Trophoblast cell (in vitro differentiated cells and primary cell): ENCODE measurements at regions not wholly inside any gene's neighbourhood (a gene's known extent, or its start where the extent isn't known, plus 50 kb on each side); places are given as distances from the start of the nearest gene placed in this dataset.

ENCODE experiments used
- DNase-seq, 2 donors: peaks; one replicate each; pipeline ENCODE4 v3.0.0-alpha.2; 2016
- H2AFZ ChIP-seq: 2 replicates; pipeline ENCODE4 v1.6.1; 2013; ENCODE audit warnings: low read length, moderate library complexity, mild to moderate bottlenecking; ENCODE audit not compliant: insufficient read depth, poor library complexity
- H2AK5ac ChIP-seq: 2 replicates; pipeline ENCODE4 v1.6.1; 2013; ENCODE audit warnings: mild to moderate bottlenecking, low read length
- H2BK120ac ChIP-seq: 2 replicates; pipeline ENCODE4 v1.6.1; 2013; ENCODE audit warnings: low read length, mild to moderate bottlenecking, moderate library complexity; ENCODE audit not compliant: insufficient read depth, poor library complexity
- H2BK12ac ChIP-seq: 2 replicates; pipeline ENCODE4 v1.6.1; 2013; ENCODE audit warnings: mild to moderate bottlenecking, low read length, moderate library complexity
- H2BK5ac ChIP-seq: 2 replicates; pipeline ENCODE4 v1.6.1; 2013; ENCODE audit warnings: low read length, low read depth, moderate library complexity, mild to moderate bottlenecking; ENCODE audit not compliant: poor library complexity
- H3K14ac ChIP-seq: 2 replicates; pipeline ENCODE4 v1.6.1; 2013; ENCODE audit warnings: mild to moderate bottlenecking, low read length
- H3K18ac ChIP-seq: 2 replicates; pipeline ENCODE4 v1.6.1; 2013; ENCODE audit warnings: mild to moderate bottlenecking, low read length
- H3K23ac ChIP-seq: 2 replicates; pipeline ENCODE4 v1.6.1; 2013; ENCODE audit warnings: low read length
- H3K27ac ChIP-seq: 2 replicates; pipeline ENCODE4 v1.5.1; 2013; ENCODE audit warnings: low read depth, mild to moderate bottlenecking, inconsistent platforms, low read length, moderate library complexity
- H3K27me3 ChIP-seq: 2 replicates; pipeline ENCODE4 v1.6.1; 2013; ENCODE audit warnings: inconsistent platforms, mild to moderate bottlenecking, low read length, moderate library complexity; ENCODE audit not compliant: insufficient read depth
- H3K36me3 ChIP-seq, 2 experiments: 1 replicate in 1 of 2; 2 replicates in 1 of 2; pipeline ENCODE4 v1.6.1; 2013; ENCODE audit warnings: low read length in 2 of 2, mild to moderate bottlenecking in 2 of 2, moderate library complexity in 1 of 2; ENCODE audit not compliant: insufficient read depth in 2 of 2, control insufficient read depth in 1 of 2
- H3K4ac ChIP-seq: 2 replicates; pipeline ENCODE4 v1.6.1; 2013; ENCODE audit warnings: low read depth, mild to moderate bottlenecking, low read length, moderate library complexity
- H3K4me1 ChIP-seq, 2 experiments: 1 replicate in 1 of 2; 2 replicates in 1 of 2; pipeline ENCODE4 v1.6.1; 2013; ENCODE audit warnings: low read length in 2 of 2, mild to moderate bottlenecking in 2 of 2, moderate library complexity in 1 of 2; ENCODE audit not compliant: insufficient read depth in 2 of 2, control insufficient read depth in 1 of 2
- H3K4me2 ChIP-seq: 2 replicates; pipeline ENCODE4 v1.6.1; 2013; ENCODE audit warnings: inconsistent platforms, mild to moderate bottlenecking, low read length, moderate library complexity
- H3K4me3 ChIP-seq: 2 replicates; pipeline ENCODE4 v1.5.1; 2013; ENCODE audit warnings: mild to moderate bottlenecking, low read depth, low read length, inconsistent platforms
- H3K79me1 ChIP-seq: one replicate; pipeline ENCODE4 v1.6.1; 2013; ENCODE audit warnings: low read length
- H3K79me2 ChIP-seq: 2 replicates; pipeline ENCODE4 v1.6.1; 2013; ENCODE audit warnings: low read length, mild to moderate bottlenecking; ENCODE audit not compliant: control insufficient read depth, insufficient read depth, poor library complexity
- H3K9ac ChIP-seq: 2 replicates; pipeline ENCODE4 v1.6.1; 2013; ENCODE audit warnings: mild to moderate bottlenecking, low read length
- H3K9me3 ChIP-seq: 2 replicates; pipeline ENCODE4 v1.6.1; 2013; ENCODE audit warnings: low read depth, mild to moderate bottlenecking, control low read depth, inconsistent platforms, low read length; ENCODE audit not compliant: insufficient read depth
- H4K12ac ChIP-seq: 2 replicates; pipeline ENCODE4 v1.6.1; 2013; ENCODE audit warnings: low read depth, mild to moderate bottlenecking, low read length, moderate library complexity
- H4K8ac ChIP-seq: 2 replicates; pipeline ENCODE4 v1.6.1; 2013; ENCODE audit warnings: low read depth, mild to moderate bottlenecking, low read length, moderate library complexity
- H4K91ac ChIP-seq: one replicate; pipeline ENCODE4 v1.6.1; 2013; ENCODE audit warnings: low read depth, mild to moderate bottlenecking, low read length, moderate library complexity
- WGBS: extraction: QIAGEN DNeasy Blood & Tissue Kit; methylation state at CpG from one replicate; pipeline ENCODE4 v1.1.7; 2013; ENCODE audit warnings: missing lambda C conversion rate; ENCODE audit not compliant: insufficient read length, insufficient coverage; ENCODE audit errors: extremely low coverage; 5-methylcytosine and 5-hydroxymethylcytosine counted together

DNA sequence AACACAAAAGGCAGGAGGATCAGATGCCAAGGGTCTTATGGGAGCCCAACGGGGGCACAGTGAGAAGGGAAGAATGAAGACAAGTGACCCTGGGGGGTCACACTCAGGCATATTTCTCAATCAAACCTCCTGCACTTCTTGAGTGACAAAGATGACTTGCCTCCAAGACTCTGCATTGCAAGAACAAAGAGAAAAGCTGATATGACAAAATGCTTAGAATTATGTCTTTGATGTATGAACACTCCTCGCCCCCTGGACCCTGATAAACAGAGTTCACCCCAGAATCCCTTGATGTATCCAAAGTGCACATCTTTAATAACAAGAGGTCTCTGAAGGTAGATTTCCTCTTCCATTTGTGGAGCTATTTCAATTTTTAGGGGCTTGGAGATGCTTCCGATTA is 146.5 kb downstream of the C5orf15 start:
- Histone ChIP-seq H3K9me3 (peaks cover 4% of the 10 kb centered on the region), H3K4me3 (no peak overlapping the region), H3K79me2 (no peaks in the 10 kb centered on the region), H2BK5ac (no peak overlapping the region), H3K36me3 (no peaks in the 10 kb centered on the region), H3K4ac (no peak overlapping the region), H3K4me2 (no peak overlapping the region), H3K27ac (no peak overlapping the region), H3K4me1 (no peaks in the 10 kb centered on the region), H2AK5ac (no peak overlapping the region), H2BK12ac (no peak overlapping the region), H3K27me3 (no peaks in the 10 kb centered on the region), H2BK120ac (no peak overlapping the region), H4K12ac (no peak overlapping the region), H3K23ac (no peak overlapping the region), H3K9ac (no peak overlapping the region), H4K91ac (no peak overlapping the region), H4K8ac (no peak overlapping the region), H3K18ac (no peak overlapping the region), H3K14ac (no peak overlapping the region), H3K79me1 (no peaks in the 10 kb centered on the region), H2AFZ (no peak overlapping the region)
- WGBS, result no CpG with 5 or more reads among the region's 3 CpGs
- no peak for DNase-seq

- Histone ChIP-seq H3K23ac (no peak overlapping the region), H3K4me3 (no peak overlapping the region), H4K91ac (no peak overlapping the region), H2BK5ac (no peak overlapping the region), H3K9ac (no peak overlapping the region), H4K12ac (no peak overlapping the region), H3K27ac (no peak overlapping the region), H3K4me1 (no peaks in the 10 kb centered on the region), H3K79me2 (no peaks in the 10 kb centered on the region), H3K14ac (no peak overlapping the region), H2BK120ac (no peak overlapping the region), H2AFZ (no peak overlapping the region), H2BK12ac (no peak overlapping the region), H2AK5ac (no peak overlapping the region), H3K36me3 (no peaks in the 10 kb centered on the region), H3K18ac (no peak overlapping the region), H3K4ac (no peak overlapping the region), H3K4me2 (no peak overlapping the region), H3K79me1 (no peaks in the 10 kb centered on the region), H3K27me3 (no peaks in the 10 kb centered on the region), H3K9me3 (peaks cover 4% of the 10 kb centered on the region), H4K8ac (no peak overlapping the region)
- WGBS, result no CpG with 5 or more reads among the region's 2 CpGs
- no peak for DNase-seq
Observed at GRCh38 chr5:133821311-133821741, 147.1 kb downstream of the C5orf15 start.

DNA sequence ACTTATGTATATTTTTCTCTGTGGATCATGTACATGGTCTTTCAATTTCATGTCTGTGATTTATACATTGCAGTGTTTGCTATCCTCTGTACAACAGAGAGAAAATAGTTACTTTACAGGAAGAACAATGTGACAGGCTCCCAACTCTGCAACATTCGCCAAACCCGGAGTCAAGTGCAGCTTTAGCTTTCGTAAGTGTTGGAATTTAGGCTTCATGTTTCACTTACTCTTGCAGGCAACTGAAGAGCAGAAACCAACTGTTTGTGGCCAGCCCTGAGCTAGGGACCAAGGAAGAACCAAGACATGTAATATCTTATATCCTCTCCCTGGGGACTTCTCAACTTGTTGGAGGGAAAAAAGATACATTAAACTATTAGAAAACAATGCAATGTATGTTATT is 147.9 kb downstream of the C5orf15 start:
- H4K8ac ChIP-seq, result no peak overlapping the region
- no peak overlapping the region for H3K4me2 ChIP-seq
- no peak overlapping the region for H2AK5ac ChIP-seq
- no peaks in the 10 kb centered on the region for H3K79me2 ChIP-seq
- no peak overlapping the region for H4K12ac ChIP-seq
- H3K27ac ChIP-seq, result no peak overlapping the region
- H3K18ac ChIP-seq, result no peak overlapping the region
- no peak overlapping the region for H3K14ac ChIP-seq
- no peak overlapping the region for H3K23ac ChIP-seq
- no peak overlapping the region for H2BK5ac ChIP-seq
- peaks cover 1% of the 10 kb centered on the region for H3K9me3 ChIP-seq
- no peaks in the 10 kb centered on the region for H3K36me3 ChIP-seq
- no peaks in the 10 kb centered on the region for H3K79me1 ChIP-seq
- no peak for DNase-seq
- no peak overlapping the region for H3K9ac ChIP-seq
- no CpG with 5 or more reads among the region's 3 CpGs for WGBS
- no peaks in the 10 kb centered on the region for H3K4me1 ChIP-seq
- H3K4ac ChIP-seq, result no peak overlapping the region
- no peak overlapping the region for H2BK120ac ChIP-seq
- no peaks in the 10 kb centered on the region for H3K27me3 ChIP-seq
- H2AFZ ChIP-seq, result no peak overlapping the region
- H2BK12ac ChIP-seq, result no peak overlapping the region
- H4K91ac ChIP-seq, result no peak overlapping the region
- H3K4me3 ChIP-seq, result no peak overlapping the region

GRCh38 chr5:133819977-133820471 is 148.4 kb downstream of the C5orf15 start:
- peaks cover 1% of the 10 kb centered on the region for H3K9me3 ChIP-seq
- no peak overlapping the region for H3K23ac ChIP-seq
- H3K27ac ChIP-seq, result no peak overlapping the region
- no peak overlapping the region for H3K4me2 ChIP-seq
- H3K36me3 ChIP-seq, result no peaks in the 10 kb centered on the region
- no peak overlapping the region for H3K4ac ChIP-seq
- H2AFZ ChIP-seq, result no peak overlapping the region
- WGBS, result no CpG with 5 or more reads among the region's 11 CpGs
- H3K14ac ChIP-seq, result no peak overlapping the region
- H2BK12ac ChIP-seq, result no peak overlapping the region
- no peak overlapping the region for H4K91ac ChIP-seq
- no peak overlapping the region for H3K4me3 ChIP-seq
- no peak overlapping the region for H2BK120ac ChIP-seq
- no peak overlapping the region for H3K9ac ChIP-seq
- no peaks in the 10 kb centered on the region for H3K79me1 ChIP-seq
- H4K8ac ChIP-seq, result no peak overlapping the region
- no peaks in the 10 kb centered on the region for H3K79me2 ChIP-seq
- H2BK5ac ChIP-seq, result no peak overlapping the region
- peak in 1 of 2 donors; percentile 1 for DNase-seq
- no peaks in the 10 kb centered on the region for H3K27me3 ChIP-seq
- no peak overlapping the region for H4K12ac ChIP-seq
- no peak overlapping the region for H3K18ac ChIP-seq
- no peak overlapping the region for H2AK5ac ChIP-seq
- no peaks in the 10 kb centered on the region for H3K4me1 ChIP-seq
